PC-9 (cell line): ENCODE measurements at regions not wholly inside any gene's neighbourhood (a gene's known extent, or its start where the extent isn't known, plus 50 kb on each side); places are given as distances from the start of the nearest gene placed in this dataset.

Experiments used
- CTCF ChIP-seq: fragments of 200-600 bp; sonication (generic); conservative IDR thresholded peaks from 2 replicates; pipeline ENCODE4 v1.6.1; 2017; ENCODE audit warnings: mixed run types, antibody characterized with exemption, mild to moderate bottlenecking, moderate library complexity
- EZH2 ChIP-seq: fragments of 200-600 bp; sonication (generic); IDR thresholded peaks from 2 replicates; pipeline ENCODE4 v1.8.0; 2017; ENCODE audit warnings: antibody characterized with exemption, low read depth

- TF ChIP-seq CTCF (no peak), EZH2 (no peak)
Observed at GRCh38 chr14:46480817-46481216, 170.8 kb downstream of the RPL10L start.
